CD4-positive, CD25-positive, alpha-beta regulatory T cell (primary cell): ENCODE measurements at regions not wholly inside any gene's neighbourhood (a gene's known extent, or its start where the extent isn't known, plus 50 kb on each side); places are given as distances from the start of the nearest gene placed in this dataset.
"Not testable (repeated sequence)": the region's sequence is repeated elsewhere in the genome, so short reads cannot be mapped to it uniquely, and the experiment has no call there.

Experiments used
- ATAC-seq, 2 donors: fragments of 150-1000 bp; cut with Tn5 transposase; one replicate each; pipeline ENCODE4 v1.10.0; 2021; ENCODE audit warnings: low read depth in 2 of 2, moderate number of reproducible peaks in 2 of 2, moderate library complexity in 1 of 2
- DNase-seq, 3 donors: peaks; one replicate each; pipeline versions ENCODE4 v3.0.0 to v3.0.0-alpha.2; 2012 to 2022; ENCODE audit warnings: mixed read lengths in 1 of 3
- H3K27ac ChIP-seq: one replicate; pipeline ENCODE4 v1.7.0; 2013; ENCODE audit warnings: mild to moderate bottlenecking, low read length; ENCODE audit not compliant: insufficient read depth, poor library complexity, severe bottlenecking
- H3K27me3 ChIP-seq: one replicate; pipeline ENCODE4 v1.7.0; 2013; ENCODE audit warnings: low read length; ENCODE audit not compliant: control insufficient read depth, insufficient read depth
- H3K36me3 ChIP-seq: one replicate; pipeline ENCODE4 v1.7.0; 2013; ENCODE audit warnings: mild to moderate bottlenecking, low read length, moderate library complexity; ENCODE audit not compliant: control insufficient read depth, insufficient read depth
- H3K4me1 ChIP-seq: 2 replicates; pipeline ENCODE4 v1.7.0; 2013; ENCODE audit warnings: mild to moderate bottlenecking, low read length; ENCODE audit not compliant: insufficient read depth, control insufficient read depth, poor library complexity, severe bottlenecking
- H3K4me3 ChIP-seq: one replicate; pipeline ENCODE4 v1.7.0; 2013; ENCODE audit warnings: low read depth, mild to moderate bottlenecking, low read length, moderate library complexity
- H3K9me3 ChIP-seq, 2 experiments: 1 replicate in 1 of 2; 2 replicates in 1 of 2; pipeline ENCODE4 v1.7.0; 2013; ENCODE audit warnings: low read length in 2 of 2, mild to moderate bottlenecking in 1 of 2, moderate library complexity in 1 of 2; ENCODE audit not compliant: control insufficient read depth in 2 of 2
- H3K27ac Mint-ChIP-seq, 3 donors: one replicate each; pipeline ENCODE4 v1.8.0; 2020 to 2022; ENCODE audit warnings: mild to moderate bottlenecking in 3 of 3, mixed read lengths in 3 of 3, moderate library complexity in 2 of 3
- H3K27me3 Mint-ChIP-seq: one replicate; pipeline ENCODE4 v1.8.0; 2022; ENCODE audit warnings: mild to moderate bottlenecking, mixed read lengths
- H3K36me3 Mint-ChIP-seq: one replicate; pipeline ENCODE4 v1.8.0; 2020; ENCODE audit warnings: mixed read lengths
- H3K4me1 Mint-ChIP-seq, 4 donors: one replicate each; pipeline ENCODE4 v1.8.0; 2020 to 2022; ENCODE audit warnings: mixed read lengths in 4 of 4, mild to moderate bottlenecking in 1 of 4
- H3K4me3 Mint-ChIP-seq, 4 donors: one replicate each; pipeline ENCODE4 v1.8.0; 2020 to 2022; ENCODE audit warnings: mild to moderate bottlenecking in 4 of 4, mixed read lengths in 4 of 4, moderate library complexity in 3 of 4
- H3K9me3 Mint-ChIP-seq, 7 donors: one replicate each; pipeline ENCODE4 v1.8.0; 2020 to 2022; ENCODE audit warnings: mixed read lengths in 7 of 7, mild to moderate bottlenecking in 3 of 7, moderate library complexity in 2 of 7

DNA sequence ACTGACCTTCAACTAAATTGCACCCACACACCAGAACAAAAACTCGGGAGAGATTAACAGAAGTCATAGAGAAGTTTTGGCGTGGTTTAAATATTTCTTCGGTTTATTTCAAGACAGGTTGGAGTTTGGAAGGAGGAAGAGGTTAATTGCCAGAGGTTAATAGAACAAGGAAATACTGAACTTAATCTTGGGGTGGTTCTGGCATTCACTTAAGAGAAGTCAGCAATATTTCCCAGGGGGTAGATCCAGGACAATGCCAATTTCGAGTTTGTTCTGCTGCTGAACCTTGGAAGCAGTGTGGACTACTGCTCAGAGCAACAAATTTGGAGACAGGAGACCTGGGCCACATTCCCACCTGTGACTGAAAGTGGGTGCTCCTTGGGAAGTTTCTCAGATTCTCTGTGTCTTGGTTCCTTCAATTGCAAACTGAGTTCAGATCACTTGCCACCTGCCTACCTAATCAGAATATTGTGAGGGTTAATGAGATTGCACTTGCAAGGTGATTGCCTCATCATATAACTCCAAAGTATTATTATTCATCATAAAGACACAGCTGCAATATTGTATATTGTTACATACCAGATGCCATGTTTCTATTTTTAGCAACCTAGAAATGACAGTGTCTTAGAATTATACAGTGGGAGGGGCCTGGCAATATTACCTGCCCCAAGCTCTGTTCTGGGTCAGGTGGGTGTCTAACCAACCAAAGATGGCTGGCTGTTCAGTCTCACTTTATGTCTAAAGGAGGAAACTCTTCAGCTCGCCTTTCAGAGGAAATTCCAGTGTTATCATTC lies 217.4 kb downstream of the CDCA7 start:
- H3K27me3 ChIP-seq: no peaks in the 10 kb centered on the region
- peak overlapping the region in 1 of 3 donors; percentile 11 for H3K27ac Mint-ChIP-seq
- H3K27ac ChIP-seq: no peak overlapping the region
- H3K36me3 ChIP-seq: no peaks in the 10 kb centered on the region
- ATAC-seq (no peak), DNase-seq (no peak)
- peaks cover 0 to 6% (median 2%) of the 10 kb centered on the region in 7 donors for H3K9me3 Mint-ChIP-seq
- H3K9me3 ChIP-seq: no peaks in the 10 kb centered on the region
- H3K4me3 Mint-ChIP-seq: no peak overlapping the region
- H3K36me3 Mint-ChIP-seq: no peaks in the 10 kb centered on the region
- H3K4me3 ChIP-seq: no peak overlapping the region
- H3K27me3 Mint-ChIP-seq: peaks cover 19% of the 10 kb centered on the region
- peaks cover 0 to 3% (median 1%) of the 10 kb centered on the region in 4 donors for H3K4me1 Mint-ChIP-seq
- no peaks in the 10 kb centered on the region for H3K4me1 ChIP-seq

DNA sequence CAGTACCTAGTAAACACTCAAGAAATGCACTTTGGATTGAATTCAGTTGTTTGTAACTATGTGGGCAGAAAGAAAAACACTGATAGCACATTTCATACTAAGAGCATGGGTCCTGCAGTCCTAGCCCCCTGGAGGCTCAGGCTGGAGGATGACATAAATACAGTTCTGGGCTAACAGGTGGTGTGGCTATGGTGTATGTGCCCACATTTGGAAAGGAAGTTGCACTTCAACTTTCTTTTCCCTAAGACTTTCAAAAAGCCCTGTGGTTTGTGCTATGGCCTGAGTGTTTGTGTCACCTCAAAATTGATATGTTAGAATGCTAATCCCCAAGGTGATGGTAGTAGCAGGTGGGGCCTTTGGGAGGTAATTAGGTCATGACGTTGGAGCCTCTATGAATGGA lies 218.2 kb downstream of the CDCA7 start:
- Mint-ChIP-seq H3K4me1 (peaks cover 0 to 3% (median 1%) of the 10 kb centered on the region in 4 donors), H3K9me3 (peaks cover 0 to 4% (median 2%) of the 10 kb centered on the region in 7 donors), H3K27me3 (peaks cover 19% of the 10 kb centered on the region), H3K27ac (no peak overlapping the region), H3K4me3 (no peak overlapping the region), H3K36me3 (no peaks in the 10 kb centered on the region)
- H3K9me3 ChIP-seq: no peaks in the 10 kb centered on the region
- no peak for ATAC-seq
- no peaks in the 10 kb centered on the region for H3K27me3 ChIP-seq
- H3K4me1 ChIP-seq: no peaks in the 10 kb centered on the region
- no peak overlapping the region for H3K4me3 ChIP-seq
- DNase-seq: no peak
- H3K36me3 ChIP-seq: no peaks in the 10 kb centered on the region
- no peak overlapping the region for H3K27ac ChIP-seq

DNA sequence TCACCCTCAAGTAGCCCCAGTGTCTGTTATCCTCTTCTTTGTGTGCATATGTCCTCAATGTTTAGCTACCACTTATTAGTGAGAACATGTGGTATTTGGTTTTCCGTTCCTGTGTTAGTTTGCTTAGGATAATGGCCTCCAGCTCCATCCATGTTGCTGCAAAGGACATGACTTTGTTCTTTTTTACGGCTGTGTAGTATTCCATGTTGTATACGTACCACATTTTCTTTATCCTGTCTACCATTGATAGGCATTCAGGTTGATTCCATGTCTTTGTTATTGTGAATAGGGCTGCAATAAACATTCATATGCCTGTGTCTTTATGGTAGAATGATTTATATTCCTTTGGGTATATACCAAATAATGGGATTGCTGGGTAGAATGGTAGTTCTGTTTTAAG lies 219.1 kb downstream of the CDCA7 start:
- H3K27me3 ChIP-seq, H3K4me1 Mint-ChIP-seq, H3K27ac ChIP-seq, H3K27ac Mint-ChIP-seq, H3K4me3 ChIP-seq, H3K4me1 ChIP-seq, ATAC-seq, DNase-seq, H3K36me3 ChIP-seq, H3K9me3 Mint-ChIP-seq, H3K9me3 ChIP-seq, H3K4me3 Mint-ChIP-seq, H3K36me3 Mint-ChIP-seq: not testable (repeated sequence)
- peaks cover 19% of the 10 kb centered on the region for H3K27me3 Mint-ChIP-seq

DNA sequence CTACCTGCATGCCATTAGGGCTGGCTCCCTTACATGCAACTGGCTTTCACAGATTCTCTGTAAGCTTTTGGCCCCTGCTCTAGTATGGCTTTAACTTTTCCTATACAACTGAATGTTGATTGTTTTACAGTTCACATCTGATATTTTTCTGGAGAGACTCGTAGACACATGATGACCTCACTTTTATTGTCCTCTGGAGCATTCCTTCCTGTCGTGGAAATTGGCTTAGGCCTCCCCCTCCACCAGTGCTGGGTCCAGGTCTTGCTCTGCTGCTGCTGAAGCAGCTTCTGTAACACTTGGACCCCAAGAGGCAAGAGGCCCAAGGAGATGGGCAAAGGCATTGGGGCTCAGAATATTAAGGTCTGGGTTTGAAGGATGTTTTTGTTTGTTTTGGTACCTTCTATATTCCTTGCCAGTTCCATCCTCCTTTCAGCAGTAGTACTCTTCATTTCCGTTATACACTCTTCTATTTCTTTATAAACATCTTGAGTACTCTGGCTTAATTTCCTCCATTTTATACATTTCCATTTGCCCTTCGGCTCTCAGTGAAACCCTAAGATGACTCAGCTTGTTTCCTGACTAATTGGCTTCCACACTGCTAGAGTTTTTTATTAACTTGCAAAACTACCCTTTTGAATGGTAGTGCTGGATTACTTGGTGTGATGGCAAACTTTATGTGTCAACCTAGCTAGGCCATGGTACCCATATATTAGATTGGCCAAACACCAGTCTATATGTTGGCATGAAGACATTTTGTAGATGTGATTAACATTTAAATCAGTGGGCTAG lies 219.8 kb downstream of the CDCA7 start:
- no peaks in the 10 kb centered on the region for H3K36me3 ChIP-seq
- no peaks in the 10 kb centered on the region for H3K27me3 ChIP-seq
- H3K36me3 Mint-ChIP-seq: no peaks in the 10 kb centered on the region
- ATAC-seq (no peak), DNase-seq (no peak)
- H3K27ac Mint-ChIP-seq: no peak overlapping the region
- no peak overlapping the region for H3K4me3 Mint-ChIP-seq
- no peak overlapping the region for H3K4me3 ChIP-seq
- H3K4me1 ChIP-seq: no peaks in the 10 kb centered on the region
- no peaks in the 10 kb centered on the region for H3K9me3 ChIP-seq
- H3K27me3 Mint-ChIP-seq: peaks cover 19% of the 10 kb centered on the region
- H3K4me1 Mint-ChIP-seq: peaks cover 0 to 3% (median 1%) of the 10 kb centered on the region in 4 donors
- H3K9me3 Mint-ChIP-seq: peaks cover 0 to 4% (median 2%) of the 10 kb centered on the region in 7 donors
- H3K27ac ChIP-seq: no peak overlapping the region

DNA sequence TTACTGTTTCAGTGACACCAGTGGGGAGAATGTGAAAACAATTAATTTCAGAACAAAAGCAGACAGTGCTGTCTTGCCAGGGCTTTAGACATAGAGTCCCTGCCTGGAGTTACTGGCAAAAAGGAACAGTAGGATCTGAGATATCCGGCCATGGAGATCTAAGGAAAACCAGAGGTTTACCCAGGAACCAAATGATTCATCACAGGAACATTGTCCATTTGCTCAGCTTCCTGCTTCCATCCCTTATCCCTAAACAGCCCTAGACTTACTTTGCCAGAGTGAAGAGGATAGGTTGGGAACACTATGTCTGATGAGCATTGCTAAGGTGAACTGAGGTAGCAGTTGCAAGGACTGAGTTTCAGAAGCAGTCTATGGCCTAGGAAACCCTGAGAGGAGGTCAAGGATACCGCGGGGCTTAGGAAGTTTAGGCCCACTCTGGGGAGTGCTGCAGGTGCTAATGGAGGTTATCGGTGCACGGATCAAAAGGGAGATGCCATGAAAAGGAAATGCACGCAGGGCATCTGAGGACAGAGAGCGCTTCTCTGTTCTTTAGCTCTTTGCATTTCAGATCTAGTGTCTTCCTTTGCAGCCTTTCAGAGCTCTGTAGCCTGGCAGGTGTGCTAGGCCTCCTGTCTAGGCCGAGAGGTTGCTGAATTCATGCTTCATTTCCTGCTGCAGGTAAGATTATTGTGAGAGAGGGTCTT lies 223.9 kb downstream of the CDCA7 start:
- no peaks in the 10 kb centered on the region for H3K36me3 Mint-ChIP-seq
- no peaks in the 10 kb centered on the region for H3K4me1 Mint-ChIP-seq
- Histone ChIP-seq H3K4me1 (no peaks in the 10 kb centered on the region), H3K36me3 (no peaks in the 10 kb centered on the region), H3K4me3 (no peak overlapping the region), H3K9me3 (no peaks in the 10 kb centered on the region), H3K27me3 (peaks cover 5% of the 10 kb centered on the region), H3K27ac (no peak overlapping the region)
- H3K9me3 Mint-ChIP-seq: peaks cover 0 to 3% (median 2%) of the 10 kb centered on the region in 7 donors
- H3K4me3 Mint-ChIP-seq: no peak overlapping the region
- peak overlapping the region in 1 of 3 donors; percentile 4 for H3K27ac Mint-ChIP-seq
- peaks cover 20% of the 10 kb centered on the region for H3K27me3 Mint-ChIP-seq
- DNase-seq (no peak), ATAC-seq (no peak)

DNA sequence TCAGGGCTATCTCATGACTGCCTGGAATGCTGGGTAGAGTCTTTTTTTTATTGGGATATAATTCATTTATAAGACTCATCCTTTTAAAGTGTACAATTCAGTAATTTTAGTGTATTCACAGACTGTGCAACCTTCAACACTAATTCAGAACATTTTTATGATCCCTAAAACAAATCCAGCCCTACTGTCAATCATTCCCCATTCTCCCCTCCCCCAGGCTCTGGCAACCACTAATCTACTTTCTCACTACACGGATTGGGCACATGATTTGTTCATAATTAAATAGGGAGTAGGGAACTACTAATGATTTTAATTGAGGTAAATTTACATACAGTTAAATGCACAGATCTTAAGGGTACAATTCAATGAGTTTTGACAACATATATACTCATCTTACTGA lies 225.7 kb downstream of the CDCA7 start:
- DNase-seq: no peak
- peaks cover 20% of the 10 kb centered on the region for H3K27me3 Mint-ChIP-seq
- no peak overlapping the region for H3K27ac Mint-ChIP-seq
- Histone ChIP-seq H3K27me3 (peaks cover 5% of the 10 kb centered on the region), H3K36me3 (no peaks in the 10 kb centered on the region), H3K4me3 (no peak overlapping the region), H3K4me1 (no peaks in the 10 kb centered on the region), H3K27ac (no peak overlapping the region), H3K9me3 (no peaks in the 10 kb centered on the region)
- H3K4me3 Mint-ChIP-seq: no peak overlapping the region
- no peaks in the 10 kb centered on the region for H3K36me3 Mint-ChIP-seq
- H3K4me1 Mint-ChIP-seq: no peaks in the 10 kb centered on the region
- ATAC-seq: no peak
- peaks cover 0 to 3% (median 0%) of the 10 kb centered on the region in 7 donors for H3K9me3 Mint-ChIP-seq

DNA sequence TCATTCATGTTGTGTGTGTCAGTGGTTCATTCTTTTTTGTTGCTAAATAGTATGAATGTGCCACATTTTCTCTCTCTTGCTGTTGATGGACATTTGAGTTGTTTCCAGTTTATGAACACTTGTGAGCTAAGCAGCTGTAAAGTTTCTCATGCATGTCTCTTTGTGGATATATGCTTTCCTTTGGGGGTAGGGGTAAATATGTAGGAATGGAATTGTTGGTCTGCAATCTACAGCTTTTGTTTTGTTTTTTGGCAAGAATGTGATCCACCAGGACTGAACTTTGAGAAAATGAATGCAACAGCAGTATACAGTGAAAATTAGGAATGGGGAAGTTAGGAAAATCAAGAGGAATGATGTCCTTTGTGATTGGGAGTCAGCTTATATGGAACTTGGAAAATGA lies 226.3 kb downstream of the CDCA7 start:
- peaks cover 5% of the 10 kb centered on the region for H3K27me3 ChIP-seq
- Mint-ChIP-seq H3K27ac (no peak overlapping the region), H3K9me3 (peaks cover 0 to 2% (median 0%) of the 10 kb centered on the region in 7 donors), H3K4me3 (no peak overlapping the region), H3K4me1 (no peaks in the 10 kb centered on the region), H3K36me3 (no peaks in the 10 kb centered on the region), H3K27me3 (peaks cover 16% of the 10 kb centered on the region)
- no peak overlapping the region for H3K27ac ChIP-seq
- H3K4me3 ChIP-seq: no peak overlapping the region
- ATAC-seq (no peak), DNase-seq (no peak)
- no peaks in the 10 kb centered on the region for H3K36me3 ChIP-seq
- no peaks in the 10 kb centered on the region for H3K9me3 ChIP-seq
- no peaks in the 10 kb centered on the region for H3K4me1 ChIP-seq
